DMS114 treated with DMSO at 0.1 percent for 48 hours (cell line): ENCODE measurements at regions not wholly inside any gene's neighbourhood (a gene's known extent, or its start where the extent isn't known, plus 50 kb on each side); places are given as distances from the start of the nearest gene placed in this dataset.

Experiments
- DNase-seq: peaks from one replicate; lab custom pipeline; 2025; ENCODE audit not compliant: unreplicated experiment; lab: John Stamatoyannopoulos, UW

- no peak for DNase-seq
Measured at GRCh38 chr5:117461966-117462365, 887.3 kb upstream of the SEMA6A start.

DNA sequence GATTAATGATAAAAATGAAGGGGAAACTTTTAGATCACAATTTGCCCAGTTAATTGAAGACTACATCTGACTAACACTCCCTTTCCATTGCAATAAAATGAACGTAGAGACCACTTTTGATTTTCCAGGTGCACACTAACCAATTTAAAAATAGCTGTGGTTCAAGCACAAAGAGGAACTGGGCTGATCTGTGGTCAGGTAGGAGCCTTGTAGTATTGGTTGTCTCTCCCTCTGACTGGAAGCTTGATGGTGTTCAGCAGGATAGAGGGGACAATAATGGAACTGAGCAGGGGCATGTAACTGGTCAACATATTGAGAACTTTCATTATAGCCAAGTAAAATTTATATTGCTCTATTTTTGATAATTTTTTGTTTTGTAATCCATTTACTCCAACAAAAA lies 886.8 kb upstream of the SEMA6A start:
- no peak for DNase-seq

- DNase-seq, result no peak
Measured at GRCh38 chr5:117457656-117458055, 883.0 kb upstream of the SEMA6A start.

- no peak for DNase-seq
Measured at GRCh38 chr5:117456866-117457470, 882.3 kb upstream of the SEMA6A start.

- DNase-seq, result no peak
Measured at GRCh38 chr5:117455236-117456233, 880.9 kb upstream of the SEMA6A start.

DNA sequence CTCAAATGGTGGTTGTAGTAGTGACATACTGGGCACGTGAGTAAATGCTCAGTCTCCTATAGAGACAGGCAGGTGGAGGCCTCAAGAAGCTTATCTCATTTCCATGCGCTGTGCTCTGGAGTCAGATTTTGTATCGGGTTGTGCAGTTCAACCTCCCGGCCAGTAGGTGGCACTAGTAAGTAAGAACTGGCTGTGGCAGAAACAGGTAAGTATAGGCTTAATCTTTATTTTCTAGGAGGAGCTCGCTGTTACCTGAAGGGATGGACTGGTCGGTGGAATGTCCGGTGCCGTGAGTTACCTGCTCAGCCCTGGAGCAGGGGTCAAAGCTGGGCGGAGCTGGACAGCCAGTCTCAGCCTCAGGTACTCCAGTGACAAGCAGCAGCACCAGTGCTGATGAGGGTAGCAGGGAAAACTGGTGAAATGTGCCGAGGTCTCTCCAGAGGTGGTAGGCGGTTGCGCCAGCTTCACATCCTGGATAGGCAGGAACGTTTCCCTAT lies 880.1 kb upstream of the SEMA6A start:
- no peak for DNase-seq

DNA sequence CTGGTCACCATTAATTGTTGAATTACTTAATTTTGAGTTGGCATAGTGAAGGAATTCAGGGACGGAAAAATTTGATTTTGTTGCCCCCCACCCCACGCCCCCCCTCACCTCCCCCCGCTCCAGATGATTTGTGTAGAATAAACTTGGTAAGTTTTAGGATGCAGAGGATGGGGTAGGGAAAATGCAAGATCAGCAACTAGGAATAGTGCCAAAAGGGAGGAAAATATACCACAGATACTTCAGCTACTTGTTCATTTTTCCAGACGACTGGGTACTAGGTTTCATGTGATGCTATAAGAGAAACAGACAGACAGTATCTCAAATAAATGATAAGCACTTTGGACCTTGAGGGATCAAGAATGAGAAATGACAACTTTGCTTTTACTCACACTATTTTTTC lies 862.2 kb upstream of the SEMA6A start:
- no peak for DNase-seq

- no peak for DNase-seq
Measured at GRCh38 chr5:117435203-117435602, 860.6 kb upstream of the SEMA6A start.

DNA sequence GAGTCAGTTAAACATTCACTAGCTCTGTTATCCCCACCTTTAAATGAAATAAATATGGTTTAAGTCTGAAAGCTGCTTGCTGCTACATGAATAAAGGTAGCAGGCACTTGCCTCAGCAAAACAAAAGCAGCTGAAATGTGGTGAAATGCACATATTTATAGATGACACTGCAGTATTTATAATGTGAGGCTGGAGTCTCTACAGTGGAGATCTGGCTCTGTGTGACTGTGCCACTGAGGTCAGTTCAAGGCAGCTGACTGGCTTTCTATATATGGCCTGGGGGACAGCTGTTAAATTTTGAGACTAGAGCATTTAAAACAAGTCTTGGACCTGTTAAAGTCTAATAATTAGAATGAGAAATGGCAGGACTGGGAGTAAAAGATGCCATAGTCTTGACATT lies 859.6 kb upstream of the SEMA6A start:
- DNase-seq, result no peak

GRCh38 chr5:117433818-117434217 lies 859.2 kb upstream of the SEMA6A start:
- no peak for DNase-seq

DNA sequence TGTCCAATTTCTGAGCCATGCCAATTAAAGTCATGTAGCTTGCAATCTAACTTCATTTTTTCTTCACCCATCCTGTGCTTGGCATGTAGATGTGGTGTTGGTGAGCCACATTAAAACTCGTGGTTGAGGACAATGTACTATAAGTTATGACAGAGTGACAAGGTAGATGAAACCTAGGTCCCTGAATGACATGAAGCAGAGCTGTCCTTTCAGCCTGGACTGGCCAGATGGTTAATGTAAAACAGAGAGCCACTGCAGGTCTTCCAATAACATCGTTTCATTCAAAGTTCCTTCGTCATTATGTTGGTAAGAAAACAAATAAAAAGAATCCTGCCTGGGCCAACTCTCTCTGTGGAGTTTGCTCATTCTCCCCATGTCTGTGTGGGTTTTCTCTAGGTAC lies 856.5 kb upstream of the SEMA6A start:
- no peak for DNase-seq

DNA sequence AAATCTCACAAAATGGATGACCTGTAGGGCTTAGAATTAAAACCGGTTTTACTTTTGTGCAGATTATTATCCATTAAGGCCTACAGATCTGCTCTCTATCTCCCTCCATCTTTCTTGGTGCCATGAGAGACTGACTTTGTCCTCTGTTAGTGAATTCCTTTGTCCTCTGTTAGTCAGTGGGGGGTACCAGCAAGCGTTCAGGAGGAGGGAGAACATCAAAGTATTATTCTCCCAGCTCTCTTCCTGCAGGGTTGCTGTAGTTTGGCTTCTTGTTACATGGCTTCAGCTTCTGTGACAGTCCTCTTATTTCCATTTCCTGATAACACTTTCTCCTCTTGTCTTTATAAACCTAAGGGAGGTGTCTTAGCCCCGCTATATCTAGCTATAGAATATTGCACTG lies 850.5 kb upstream of the SEMA6A start:
- no peak for DNase-seq

DNA sequence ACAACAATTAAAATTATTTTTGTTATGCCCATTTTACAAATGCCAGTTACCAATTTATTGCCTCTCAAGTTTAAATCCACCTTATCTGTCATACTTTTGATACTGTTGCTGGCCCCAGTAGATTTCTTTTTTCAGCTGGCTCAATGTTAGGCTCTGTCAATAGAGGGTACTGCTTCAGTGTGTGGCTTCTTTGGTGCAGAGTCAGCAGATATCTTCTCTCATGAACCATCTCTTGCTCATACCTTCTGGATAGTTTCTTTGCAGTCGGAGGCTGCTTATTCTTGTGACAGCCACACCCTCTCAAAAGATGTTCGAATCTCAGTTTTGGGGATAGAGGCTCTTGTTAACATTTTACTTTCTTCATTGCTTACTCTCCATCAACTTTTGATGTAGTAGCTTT lies 849.9 kb upstream of the SEMA6A start:
- no peak for DNase-seq

DNA sequence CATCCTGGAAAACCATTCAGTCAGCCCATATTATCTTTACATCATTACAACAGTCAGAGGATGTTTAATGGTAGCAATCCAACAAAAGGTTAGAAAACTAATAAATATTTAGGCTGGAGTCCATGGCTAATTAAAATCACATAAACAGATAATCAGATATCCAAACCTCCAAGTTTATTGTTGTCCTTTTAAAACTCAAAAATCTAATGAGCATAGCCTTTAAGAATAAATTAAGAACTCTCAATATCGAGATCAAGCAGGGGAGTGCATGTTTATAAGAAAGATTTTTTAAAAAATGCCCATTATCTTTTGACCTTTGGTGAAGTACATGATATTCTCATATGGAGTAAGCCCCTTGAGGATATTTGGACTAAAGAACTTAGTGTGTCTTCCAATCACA lies 842.9 kb upstream of the SEMA6A start:
- DNase-seq, result no peak

DNA sequence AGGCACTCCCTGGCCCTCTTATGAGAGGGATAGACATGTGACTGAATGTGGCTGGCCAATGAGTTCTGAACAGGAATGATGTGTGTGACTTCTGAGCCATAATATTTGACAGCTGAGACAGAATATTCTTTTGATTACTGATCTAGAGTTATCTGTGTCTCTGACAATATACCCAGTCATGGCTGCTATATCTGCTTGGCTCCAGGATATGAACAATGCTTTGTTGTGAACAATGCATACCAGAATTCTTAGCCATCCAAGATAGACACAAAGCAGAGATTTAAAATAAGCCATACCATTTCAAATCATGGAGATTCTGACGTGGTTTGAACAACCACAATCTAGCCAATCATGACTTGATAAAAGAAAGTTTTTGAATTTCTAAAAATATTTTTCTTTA lies 840.3 kb upstream of the SEMA6A start:
- no peak for DNase-seq

DNA sequence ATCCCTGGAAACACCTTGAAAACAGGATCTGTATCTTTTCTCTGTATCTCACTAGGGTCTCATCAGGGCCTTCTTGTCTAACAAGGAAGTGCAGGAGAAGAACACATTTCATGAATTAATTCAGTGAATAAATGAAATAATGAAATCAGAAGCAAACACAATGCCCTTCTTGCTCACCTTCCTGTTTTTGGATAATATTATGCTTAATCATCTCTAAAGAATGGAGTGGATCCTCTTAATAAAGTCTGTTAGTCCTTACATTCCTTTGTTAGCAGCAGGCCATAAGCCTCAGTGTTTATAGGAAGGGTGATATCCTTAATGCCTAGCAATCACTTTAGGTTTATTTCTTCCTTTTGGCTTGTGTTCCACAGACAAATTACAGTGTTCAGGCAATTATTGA lies 837.1 kb upstream of the SEMA6A start:
- no peak for DNase-seq

- DNase-seq, result no peak
Measured at GRCh38 chr5:117405197-117405596, 830.6 kb upstream of the SEMA6A start.

- no peak for DNase-seq
Measured at GRCh38 chr5:117394506-117395157, 820.0 kb upstream of the SEMA6A start.

DNA sequence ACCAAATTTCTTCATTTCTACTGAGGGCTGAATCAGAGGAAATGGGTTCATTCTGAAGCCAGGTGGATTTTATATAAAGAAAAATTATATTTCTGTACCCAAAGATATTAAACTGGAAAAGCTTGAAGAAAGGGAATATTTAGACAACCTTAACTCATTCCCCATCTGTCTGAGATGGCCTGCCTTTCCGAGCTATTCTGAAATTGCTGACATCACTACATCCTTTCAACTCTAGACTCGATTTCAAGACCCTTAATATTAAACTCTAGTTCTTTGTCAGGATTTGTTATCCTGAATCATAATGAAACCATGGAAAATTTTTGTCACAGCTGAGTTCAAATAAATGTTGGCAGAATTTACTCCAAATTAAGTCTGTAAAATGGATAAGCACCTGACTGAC lies 818.5 kb upstream of the SEMA6A start:
- no peak for DNase-seq

DNA sequence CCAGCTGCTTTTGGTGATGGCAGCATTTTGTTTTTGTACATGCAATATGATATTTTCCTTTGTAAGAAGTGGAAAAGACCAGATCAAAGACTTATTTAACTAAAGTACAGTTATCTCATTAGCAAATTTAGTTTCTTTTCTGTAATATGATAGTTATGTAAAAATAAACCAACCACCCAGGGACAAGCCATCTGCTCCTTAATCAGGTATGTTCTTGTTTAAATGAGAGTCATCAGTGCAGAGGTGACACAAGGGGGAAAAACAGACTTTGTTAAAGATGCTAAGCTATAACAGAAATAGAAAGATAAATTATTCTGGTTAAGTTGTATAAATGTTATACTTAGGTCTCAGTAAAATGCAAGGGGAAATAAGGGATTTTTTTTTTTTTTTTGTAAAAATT lies 805.7 kb upstream of the SEMA6A start:
- no peak for DNase-seq

DNA sequence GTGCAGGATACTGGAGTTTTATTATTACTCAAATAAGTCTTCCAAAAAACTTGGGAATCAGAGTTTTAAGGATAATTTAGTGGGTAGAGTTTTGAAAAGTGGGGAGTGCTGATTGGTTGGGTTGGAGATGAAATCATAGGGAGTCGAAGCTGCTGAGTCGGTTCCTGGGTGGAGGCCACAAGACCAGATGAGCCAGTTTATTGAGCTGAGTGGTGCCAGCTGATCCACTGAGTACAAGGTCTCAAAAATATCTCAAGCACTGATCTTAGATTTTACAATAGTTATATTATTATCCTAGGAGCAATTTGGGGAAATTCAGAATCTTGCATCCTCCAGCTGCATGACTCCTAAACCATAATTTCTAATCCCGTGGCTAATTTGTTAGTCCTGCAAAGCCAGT lies 804.9 kb upstream of the SEMA6A start:
- DNase-seq, result no peak

GRCh38 chr5:117376748-117377147 lies 802.1 kb upstream of the SEMA6A start:
- no peak for DNase-seq
